ENCODE measurements at regions not wholly inside any gene's neighbourhood (a gene's known extent, or its start where the extent isn't known, plus 50 kb on each side); places are given as distances from the start of the nearest gene placed in this dataset.

GRCh38 chr7:10706875-10707493, 266.7 kb upstream of the PHF14 start:
- Histone ChIP-seq H3K27ac (ENCODE audit: low read depth, low read length) (no peak overlapping the region), H3K9me3 (ENCODE audit: control insufficient read depth, insufficient read depth, low read length) (no peaks in the 10 kb centered on the region; the same call in 1 of the 2 replicates), H3K27me3 (ENCODE audit: control insufficient read depth, insufficient read depth, low read length) (no peaks in the 10 kb centered on the region), H3K4me3 (ENCODE audit: low read depth, low read length) (no peak overlapping the region)
- CTCF ChIA-PET: no interaction called here
- no peak for TF ChIP-seq CTCF (IDR thresholded peaks at IDR 0.05; ENCODE audit: low read depth, low read length)
- no peak for DNase-seq (ENCODE audit: low read depth, low spot score)
- POLR2A ChIA-PET: no interaction called here

DNA sequence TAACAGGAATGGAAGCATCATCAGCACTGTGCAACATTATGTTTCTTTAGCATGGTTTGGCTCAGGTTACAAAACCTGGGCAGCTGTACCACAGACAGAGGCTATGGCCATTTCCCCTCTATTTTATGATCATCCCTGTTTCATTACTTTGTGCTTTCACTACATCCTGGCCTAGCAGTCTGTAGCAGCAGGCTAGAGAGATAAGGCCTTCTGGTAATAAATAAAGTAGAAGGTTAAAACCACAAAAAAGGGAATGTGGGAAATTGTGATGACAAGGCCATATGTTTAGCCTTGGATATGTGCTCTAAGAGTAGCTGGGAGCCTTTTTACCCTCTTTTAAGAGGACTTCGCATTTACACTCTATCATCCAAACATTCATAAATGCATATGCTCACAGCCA, 266.2 kb upstream of the PHF14 start:
- TF ChIP-seq CTCF (IDR thresholded peaks at IDR 0.05; ENCODE audit: low read depth, low read length): no peak
- CTCF ChIA-PET: no interaction called here
- POLR2A ChIA-PET: no interaction called here
- H3K9me3 ChIP-seq (ENCODE audit: control insufficient read depth, insufficient read depth, low read length): peaks cover 3% of the 10 kb centered on the region; the same call in 1 of the 2 replicates
- H3K27me3 ChIP-seq (ENCODE audit: control insufficient read depth, insufficient read depth, low read length): no peaks in the 10 kb centered on the region
- DNase-seq (ENCODE audit: low read depth, low spot score): no peak
- no peak overlapping the region for H3K27ac ChIP-seq (ENCODE audit: low read depth, low read length)
- no peak overlapping the region for H3K4me3 ChIP-seq (ENCODE audit: low read depth, low read length)

DNA sequence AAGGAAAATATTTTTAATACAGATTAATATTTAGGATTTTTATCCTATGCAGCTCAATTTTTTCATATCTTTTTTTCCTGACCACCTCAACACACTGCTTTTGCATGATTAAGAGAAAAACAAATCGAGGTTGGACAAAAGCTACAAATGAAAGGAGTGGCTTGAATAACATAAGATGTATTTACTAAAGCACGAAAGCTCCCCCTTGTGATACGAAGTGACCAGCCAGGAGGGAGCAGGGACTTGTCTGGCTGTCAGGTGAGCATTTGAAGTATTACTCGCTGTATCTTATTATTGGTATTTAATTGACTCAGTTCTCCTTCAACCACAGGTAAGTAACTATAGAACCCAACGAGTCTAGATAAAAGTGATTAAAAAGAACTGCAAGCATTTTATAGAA, 265.2 kb upstream of the PHF14 start:
- DNase-seq (ENCODE audit: low read depth, low spot score): no peak
- H3K27me3 ChIP-seq (ENCODE audit: control insufficient read depth, insufficient read depth, low read length): no peaks in the 10 kb centered on the region
- H3K4me3 ChIP-seq (ENCODE audit: low read depth, low read length): no peak overlapping the region
- H3K27ac ChIP-seq (ENCODE audit: low read depth, low read length): no peak overlapping the region
- POLR2A ChIA-PET: no interaction called here
- no peak for TF ChIP-seq CTCF (IDR thresholded peaks at IDR 0.05; ENCODE audit: low read depth, low read length)
- CTCF ChIA-PET: no interaction called here
- H3K9me3 ChIP-seq (ENCODE audit: control insufficient read depth, insufficient read depth, low read length): peaks cover 6% of the 10 kb centered on the region; the same call in 1 of the 2 replicates

- ChIA-PET CTCF (interaction anchor here (0.7 kb wide), 1 partner anchor 321 kb away, joined by 4 read pairs; no protein-coding TSS in a partner anchor), POLR2A (no interaction called here)
- Histone ChIP-seq H3K9me3 (ENCODE audit: control insufficient read depth, insufficient read depth, low read length) (peaks cover 3% of the 10 kb centered on the region; the same call in 1 of the 2 replicates), H3K4me3 (ENCODE audit: low read depth, low read length) (no peak overlapping the region), H3K27ac (ENCODE audit: low read depth, low read length) (no peak overlapping the region), H3K27me3 (ENCODE audit: control insufficient read depth, insufficient read depth, low read length) (no peaks in the 10 kb centered on the region)
- DNase-seq (ENCODE audit: low read depth, low spot score): no peak
- no peak for TF ChIP-seq CTCF (IDR thresholded peaks at IDR 0.05; ENCODE audit: low read depth, low read length)
Measured at GRCh38 chr7:10718768-10719167, 254.9 kb upstream of the PHF14 start.

DNA sequence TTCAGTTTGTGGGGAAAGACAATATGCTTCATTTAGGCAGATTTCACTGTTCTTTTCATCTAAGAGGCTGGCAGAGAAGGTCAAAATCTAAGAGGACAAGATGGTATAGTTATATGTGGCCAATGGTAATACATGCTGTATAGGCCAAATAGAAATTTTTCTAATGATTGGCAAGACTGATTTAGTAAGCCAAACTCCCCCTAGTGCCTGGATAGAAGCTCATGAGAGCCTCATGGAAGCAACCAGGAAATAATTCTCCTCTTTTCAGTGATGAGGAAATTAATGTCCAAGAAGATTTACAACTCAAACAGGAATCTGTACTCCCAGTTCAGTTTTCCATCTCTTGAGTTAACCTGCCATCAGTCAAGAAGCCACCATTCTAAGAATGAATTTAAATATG, 253.6 kb upstream of the PHF14 start:
- Histone ChIP-seq H3K27ac (ENCODE audit: low read depth, low read length) (no peak overlapping the region), H3K4me3 (ENCODE audit: low read depth, low read length) (no peak overlapping the region), H3K27me3 (ENCODE audit: control insufficient read depth, insufficient read depth, low read length) (no peaks in the 10 kb centered on the region), H3K9me3 (ENCODE audit: control insufficient read depth, insufficient read depth, low read length) (no peaks in the 10 kb centered on the region; the same call in 1 of the 2 replicates)
- POLR2A ChIA-PET: no interaction called here
- TF ChIP-seq CTCF (IDR thresholded peaks at IDR 0.05; ENCODE audit: low read depth, low read length): no peak
- CTCF ChIA-PET: no interaction called here
- DNase-seq (ENCODE audit: low read depth, low spot score): no peak

Measured in AG04450 (cell line).